K562 (cell line): ENCODE measurements at regions not wholly inside any gene's neighbourhood (a gene's known extent, or its start where the extent isn't known, plus 50 kb on each side); places are given as distances from the start of the nearest gene placed in this dataset.
A peak's percentile ranks its signal among the peaks of the same experiment; 100 is the strongest.

Experiments used
- ATAC-seq: fragments of 200-7000 bp; cut with Tn5 transposase; 3 replicates; pipeline ENCODE4 v1.9.1; 2020; ENCODE audit warnings: moderate library complexity
- BruUV-seq: library from RNA; stranded (reverse); fragments of 400-500 nt; replicated peaks from 2 replicates; lab custom pipeline; 2021; lab: Mats Ljungman, UMichigan
- CTCF ChIA-PET: fragments of 300-600 bp; formaldehyde crosslinking; extraction: SDS; loops from one replicate; lab custom pipeline; 2021; ENCODE audit warnings: low intra/inter-chr PET ratio; lab: Yijun Ruan, JAX
- POLR2A ChIA-PET: fragments of 300-600, 350-650 bp; sonication (Branson Sonifier 250); formaldehyde crosslinking; extraction: SDS; loops from one replicate; lab custom pipeline; 2021; ENCODE audit warnings: antibody characterized with exemption, inconsistent platforms; lab: Yijun Ruan, JAX
- DNase-seq, 4 experiments: peaks; one replicate each; pipeline versions ENCODE4 v3.0.0 to v3.0.0-alpha.2; 2011 to 2018; ENCODE audit warnings: low spot score in 3 of 4, mixed read lengths in 3 of 4; ENCODE audit errors: extremely low read depth in 1 of 4
- FAIRE-seq: peaks from 2 replicates; lab custom pipeline; 2011; peaks lifted over from hg19 to GRCh38; lab: Jason Lieb, UNC
- H2AFZ ChIP-seq: 2 replicates; pipeline ENCODE4 v1.6.0; 2011; ENCODE audit warnings: low read depth, low read length, control low read depth, inconsistent platforms
- H3K27ac ChIP-seq: fragments of 200-600 bp; 3 replicates; pipeline ENCODE4 v1.8.0; 2011; ENCODE audit warnings: low read depth, mild to moderate bottlenecking, control low read depth, inconsistent platforms, low read length, moderate library complexity, mixed read lengths; ENCODE audit errors: extremely low read depth
- H3K27me3 ChIP-seq, 2 experiments: fragments of 300-600 bp in 1 of 2; 2 replicates in 1 of 2; 3 replicates in 1 of 2; pipeline versions ENCODE4 v1.6.0 to v1.8.0; 2011; ENCODE audit warnings: inconsistent platforms in 2 of 2, low read length in 2 of 2, mild to moderate bottlenecking in 1 of 2, mixed read lengths in 1 of 2, moderate library complexity in 1 of 2; ENCODE audit not compliant: control insufficient read depth in 2 of 2, insufficient read depth in 2 of 2
- H3K36me3 ChIP-seq: fragments of 300-600 bp; 3 replicates; pipeline ENCODE4 v1.8.0; 2011; ENCODE audit warnings: mild to moderate bottlenecking, low read length, inconsistent platforms; ENCODE audit not compliant: control insufficient read depth, insufficient read depth
- H3K4me1 ChIP-seq, 2 experiments: fragments of 200-600 bp in 1 of 2; replicated peaks in 1 of 2; 2 replicates in 1 of 2; 3 replicates in 1 of 2; pipeline versions ENCODE4 v1.5.1 to v1.8.0; 2011; ENCODE audit warnings: inconsistent platforms in 2 of 2, low read length in 2 of 2, mild to moderate bottlenecking in 1 of 2, mixed read lengths in 1 of 2, moderate library complexity in 1 of 2; ENCODE audit not compliant: control insufficient read depth in 2 of 2, insufficient read depth in 2 of 2
- H3K4me2 ChIP-seq: 2 replicates; pipeline ENCODE4 v1.6.1; 2011; ENCODE audit warnings: low read length, control low read depth, inconsistent platforms, mixed read lengths; ENCODE audit not compliant: insufficient read depth
- H3K4me3 ChIP-seq: fragments of 200-600 bp; sonication (generic), shearing (Covaris generic); 2 replicates; pipeline ENCODE4 v1.5.1; 2016; ENCODE audit warnings: control low read depth, inconsistent platforms
- H3K79me2 ChIP-seq: fragments of 200-600 bp; 3 replicates; pipeline ENCODE4 v1.8.0; 2011; ENCODE audit warnings: low read length, inconsistent platforms; ENCODE audit not compliant: control insufficient read depth, insufficient read depth
- H3K9ac ChIP-seq, 2 experiments: 2 replicates each; pipeline versions ENCODE4 v1.6.0 to v1.6.1; 2011; ENCODE audit warnings: low read depth in 2 of 2, low read length in 2 of 2, control low read depth in 1 of 2, inconsistent platforms in 1 of 2, mild to moderate bottlenecking in 1 of 2, mixed read lengths in 1 of 2; ENCODE audit not compliant: insufficient read depth in 1 of 2
- H3K9me1 ChIP-seq: one replicate; pipeline ENCODE4 v1.6.0; 2011; ENCODE audit warnings: inconsistent platforms, mild to moderate bottlenecking, low read length, moderate library complexity; ENCODE audit not compliant: control insufficient read depth, insufficient read depth
- H3K9me3 ChIP-seq: replicated peaks from 2 replicates; pipeline ENCODE4 v1.5.1; 2011; ENCODE audit warnings: low read depth, low read length, inconsistent platforms; ENCODE audit not compliant: control insufficient read depth, insufficient read depth
- H4K20me1 ChIP-seq: replicated peaks from 2 replicates; pipeline ENCODE4 v1.6.1; 2011; ENCODE audit warnings: low read length, inconsistent platforms, mixed read lengths; ENCODE audit not compliant: control insufficient read depth, insufficient read depth
- ARHGAP35 ChIP-seq: fragments of 450-650 bp; IDR thresholded peaks from 2 replicates; pipeline ENCODE4 v1.6.1; 2018; ENCODE audit not compliant: partially characterized antibody
- CBX5 ChIP-seq: IDR thresholded peaks from 2 replicates; pipeline ENCODE4 v1.6.1; 2014; ENCODE audit warnings: low read depth, borderline replicate concordance
- CEBPB ChIP-seq: fragments of 450-650 bp; IDR thresholded peaks from 2 replicates; pipeline ENCODE4 v1.6.1; 2016; ENCODE audit warnings: missing genetic modification characterization, missing compliant biosample characterization
- FOXM1 ChIP-seq, 2 experiments: fragments of 450-650 bp in 1 of 2; sonication (generic) in 1 of 2; formaldehyde crosslinking in 1 of 2; IDR thresholded peaks; 2 replicates each; pipeline versions ENCODE4 v1.6.1 to v1.9.0; 2017 to 2022; ENCODE audit warnings: low read depth in 2 of 2, mild to moderate bottlenecking in 2 of 2, missing genetic modification reagents in 1 of 2, moderate library complexity in 1 of 2
- KAT2B ChIP-seq: IDR thresholded peaks from one replicate; pipeline ENCODE4 v1.6.1; 2012; ENCODE audit warnings: low read depth, mild to moderate bottlenecking, control low read depth, inconsistent platforms, low read length, moderate library complexity
- KDM4B ChIP-seq, 2 experiments: fragments of 450-650 bp in 1 of 2; sonication (generic) in 1 of 2; IDR thresholded peaks; 2 replicates each; pipeline ENCODE4 v1.6.1; 2016 to 2017; ENCODE audit warnings: borderline replicate concordance in 2 of 2, antibody characterized with exemption in 1 of 2, low read depth in 1 of 2, mild to moderate bottlenecking in 1 of 2
- NFATC3 ChIP-seq: fragments of 450-650 bp; IDR thresholded peaks from 2 replicates; pipeline ENCODE4 v1.6.1; 2017; ENCODE audit warnings: mild to moderate bottlenecking
- NFRKB ChIP-seq: fragments of 450-650 bp; IDR thresholded peaks from 2 replicates; pipeline ENCODE4 v1.6.1; 2016; ENCODE audit warnings: low read depth
- NR3C1 ChIP-seq: sonication (generic); formaldehyde crosslinking; IDR thresholded peaks from 2 replicates; pipeline ENCODE4 v1.8.1; 2022; ENCODE audit warnings: missing genetic modification reagents
- RB1 ChIP-seq: fragments of 450-650 bp; IDR thresholded peaks from 2 replicates; pipeline ENCODE4 v1.6.1; 2017; ENCODE audit warnings: low read depth, mild to moderate bottlenecking
- RCOR1 ChIP-seq, 2 experiments: IDR thresholded peaks; 2 replicates each; pipeline ENCODE4 v1.6.1; 2012; ENCODE audit warnings: low read depth in 2 of 2, low read length in 2 of 2, borderline replicate concordance in 1 of 2, improper control_type of control experiment in 1 of 2
- SREBF1 ChIP-seq: fragments of 150-350 bp; IDR thresholded peaks from 2 replicates; pipeline ENCODE4 v1.6.1; 2014; ENCODE audit warnings: antibody characterized with exemption, low read depth, low read length, borderline replicate concordance
- SRSF7 ChIP-seq: fragments of 200-400 bp; formaldehyde crosslinking; optimal IDR thresholded peaks from 2 replicates; pipeline ENCODE3; 2017; ENCODE audit warnings: mild to moderate bottlenecking, low read depth, low read length
- TAF15 ChIP-seq: fragments of 200-400 bp; formaldehyde crosslinking; IDR thresholded peaks from 2 replicates; pipeline ENCODE4 v1.6.1; 2017; ENCODE audit warnings: mild to moderate bottlenecking, low read depth, low read length, moderate library complexity
- ZNF24 ChIP-seq: fragments of 450-650 bp; IDR thresholded peaks from 2 replicates; pipeline ENCODE4 v1.6.1; 2016
- ZNF347 ChIP-seq: fragments of 450-650 bp; formaldehyde crosslinking; IDR thresholded peaks from 2 replicates; pipeline ENCODE4 v1.4.0; 2020; ENCODE audit warnings: low read depth, mild to moderate bottlenecking, moderate library complexity
- WGBS: fragments of 100-300 bp; shearing (Covaris generic); methylation state at CpG from one replicate; pipeline ENCODE4 v1.1.6; 2016; ENCODE audit warnings: low coverage, mixed read lengths; ENCODE audit not compliant: insufficient coverage; ENCODE audit errors: missing lambda C conversion rate; 5-methylcytosine and 5-hydroxymethylcytosine counted together
- in situ Hi-C: fragments of 300-500 bp; cut with MboI; formaldehyde crosslinking; loops from 4 replicates; pipeline ENCODE4 v1.15.0; 2018; ENCODE audit warnings: inconsistent platforms, mixed read lengths
- intact Hi-C: fragments of 100-400 bp; cut with micrococcal nuclease; formaldehyde crosslinking; loops from 2 replicates; pipeline ENCODE4 v1.14.2; 2022
- TF ChIP-seq, protein P1 (sequence below): fragments of 250-450 bp; sonication (Bioruptor Pico); IDR thresholded peaks from 2 replicates; pipeline ENCODE4 v1.5.0; 2021

DNA sequence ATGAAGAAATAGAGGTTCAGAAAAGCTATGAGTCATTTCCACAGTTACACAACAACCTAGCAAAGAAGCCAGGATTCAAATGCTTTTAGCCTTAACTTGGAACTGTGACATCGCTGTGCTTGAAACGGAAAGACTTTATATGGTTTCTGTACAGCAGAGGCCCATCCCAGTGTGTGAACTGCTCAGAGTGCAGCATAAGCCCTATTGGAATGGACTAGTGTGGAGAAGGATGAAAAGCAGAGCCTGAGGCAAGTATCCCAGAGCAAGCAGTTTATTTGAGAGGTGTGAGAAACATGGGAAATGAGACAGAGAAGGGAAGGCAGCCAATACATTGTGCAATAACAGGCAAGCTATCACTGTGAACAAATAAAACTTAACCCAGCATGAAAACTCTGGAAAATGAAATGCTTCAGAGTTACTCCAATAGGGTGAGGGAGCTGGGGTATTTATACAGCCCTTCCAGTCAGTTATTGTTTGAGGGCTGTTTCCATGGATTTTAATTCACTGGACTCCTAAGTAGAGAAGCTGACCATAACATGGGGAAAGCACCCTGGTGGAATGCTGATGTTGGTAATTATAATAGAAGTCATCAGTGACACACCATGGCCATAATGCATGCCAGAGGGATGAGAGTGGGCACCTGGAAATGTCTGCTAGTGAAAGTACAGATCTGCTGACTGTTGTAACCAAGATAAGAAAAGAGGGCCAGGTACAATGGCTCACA, 254.0 kb upstream of the POU3F3 start:
- Histone ChIP-seq H3K9me1 (no peaks in the 10 kb centered on the region), H3K4me1 (no peaks in the 10 kb centered on the region), H2AFZ (no peak overlapping the region), H3K27me3 (no peaks in the 10 kb centered on the region), H4K20me1 (no peaks in the 10 kb centered on the region), H3K4me2 (no peak overlapping the region), H3K4me3 (no peak overlapping the region), H3K79me2 (no peaks in the 10 kb centered on the region), H3K9me3 (no peaks in the 10 kb centered on the region), H3K36me3 (no peaks in the 10 kb centered on the region), H3K27ac (no peak overlapping the region), H3K9ac (no peak overlapping the region)
- ChIA-PET POLR2A (no interaction called here), CTCF (no interaction called here)
- 0% methylated on average over 2 of the region's 2 CpGs for WGBS
- in situ Hi-C loops (no loop called here), intact Hi-C loops (no loop called here)
- FAIRE-seq (no peak), DNase-seq (no peak), ATAC-seq (no peak)
- BruUV-seq = no TSS peak
- 0 out of 2 replicates have a peak, but pooled peaks have one; percentile 22 for TF ChIP-seq CEBPB (tag)
- no peak for TF ChIP-seq ZNF24

DNA sequence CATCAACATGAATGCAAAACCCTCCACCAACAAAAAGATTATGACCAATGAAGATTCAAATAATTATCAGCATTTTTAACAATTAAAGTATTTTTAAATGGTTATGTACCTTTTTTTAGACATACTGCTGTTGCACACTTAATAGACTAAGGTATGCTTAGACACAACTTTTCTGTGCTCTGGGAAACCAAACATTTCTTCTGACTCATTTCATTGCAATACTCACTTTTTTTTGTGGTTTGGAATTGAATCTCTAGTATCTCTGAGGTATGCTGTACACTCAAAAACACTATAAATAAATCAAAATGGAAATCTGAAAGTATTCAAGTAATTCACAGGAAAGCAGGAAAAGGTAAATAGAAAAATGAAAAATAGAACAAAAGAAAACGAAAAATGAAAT, 247.9 kb upstream of the POU3F3 start:
- no peak overlapping the region for H3K27ac ChIP-seq
- H3K4me3 ChIP-seq = no peak overlapping the region
- H3K36me3 ChIP-seq = no peaks in the 10 kb centered on the region
- no peaks in the 10 kb centered on the region for H4K20me1 ChIP-seq
- no peak overlapping the region for H3K9ac ChIP-seq
- ChIA-PET POLR2A (no interaction called here), CTCF (no interaction called here)
- WGBS = 0% methylated on average over 1 of the region's 1 CpG
- DNase-seq (no peak), FAIRE-seq (no peak), ATAC-seq (no peak)
- no peaks in the 10 kb centered on the region for H3K9me3 ChIP-seq
- H3K27me3 ChIP-seq = no peaks in the 10 kb centered on the region
- no peaks in the 10 kb centered on the region for H3K79me2 ChIP-seq
- H3K4me2 ChIP-seq = no peak overlapping the region
- in situ Hi-C loops = no loop called here
- no TSS peak for BruUV-seq
- H3K9me1 ChIP-seq = no peaks in the 10 kb centered on the region
- H2AFZ ChIP-seq = no peak overlapping the region
- intact Hi-C loops = no loop called here
- no peaks in the 10 kb centered on the region for H3K4me1 ChIP-seq
- TF ChIP-seq KAT2B = no peak
- TF ChIP-seq NR3C1 (CRISPR knock-in tag) = no peak
- no peak for TF ChIP-seq ARHGAP35
- TF ChIP-seq CBX5 = no peak
- TF ChIP-seq RCOR1 (IDR thresholded peaks at IDR 0.05; ENCODE audit: borderline replicate concordance in 1 of 2, low read depth in 2 of 2, low read length in 2 of 2) = no peak
- no peak for TF ChIP-seq NFATC3
- TF ChIP-seq TAF15 = no peak
- no peak for TF ChIP-seq ZNF347 (CRISPR knock-in tag)
- no peak for TF ChIP-seq FOXM1 (IDR thresholded peaks at IDR 0.05; ENCODE audit: low read depth)
- no peak for TF ChIP-seq FOXM1 (CRISPR knock-in tag; IDR thresholded peaks at IDR 0.05; ENCODE audit: low read depth)
- no peak for TF ChIP-seq SRSF7
- no peak for TF ChIP-seq NFRKB
- TF ChIP-seq RB1 = no peak
- no peak for TF ChIP-seq SREBF1
- TF ChIP-seq, protein P1, sequence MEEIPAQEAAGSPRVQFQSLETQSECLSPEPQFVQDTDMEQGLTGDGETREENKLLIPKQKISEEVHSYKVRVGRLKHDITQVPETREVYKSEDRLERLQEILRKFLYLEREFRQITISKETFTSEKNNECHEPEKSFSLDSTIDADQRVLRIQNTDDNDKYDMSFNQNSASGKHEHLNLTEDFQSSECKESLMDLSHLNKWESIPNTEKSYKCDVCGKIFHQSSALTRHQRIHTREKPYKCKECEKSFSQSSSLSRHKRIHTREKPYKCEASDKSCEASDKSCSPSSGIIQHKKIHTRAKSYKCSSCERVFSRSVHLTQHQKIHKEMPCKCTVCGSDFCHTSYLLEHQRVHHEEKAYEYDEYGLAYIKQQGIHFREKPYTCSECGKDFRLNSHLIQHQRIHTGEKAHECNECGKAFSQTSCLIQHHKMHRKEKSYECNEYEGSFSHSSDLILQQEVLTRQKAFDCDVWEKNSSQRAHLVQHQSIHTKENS (CRISPR knock-in tag) = no peak
- no peak for TF ChIP-seq KDM4B (IDR thresholded peaks at IDR 0.05; ENCODE audit: borderline replicate concordance in 2 of 2, low read depth in 1 of 2)
